HG02981 (cell line): ENCODE measurements at regions not wholly inside any gene's neighbourhood (a gene's known extent, or its start where the extent isn't known, plus 50 kb on each side); places are given as distances from the start of the nearest gene placed in this dataset.

Source experiments
- ATAC-seq: cut with Tn5 transposase; IDR thresholded peaks from one replicate; pipeline ENCODE4 v1.9.1; 2021; ENCODE audit warnings: mild to moderate bottlenecking, moderate library complexity; ENCODE audit not compliant: unreplicated experiment

GRCh38 chr20:7232796-7233195 is 465.3 kb downstream of the BMP2 start:
- ATAC-seq: no peak

GRCh38 chr20:7237251-7237650 is 469.8 kb downstream of the BMP2 start:
- ATAC-seq: no peak

- no peak for ATAC-seq
These were observed 473.0 kb downstream of the BMP2 start for GRCh38 chr20:7240490-7240889.

- ATAC-seq: no peak
These were observed 481.1 kb downstream of the BMP2 start for GRCh38 chr20:7248281-7249201.

- ATAC-seq: no peak
These were observed 482.9 kb downstream of the BMP2 start for GRCh38 chr20:7250337-7250736.

GRCh38 chr20:7257099-7257498 is 489.6 kb downstream of the BMP2 start:
- ATAC-seq: no peak

GRCh38 chr20:7257692-7258466 is 490.4 kb downstream of the BMP2 start:
- ATAC-seq: no peak

- no peak for ATAC-seq
These were observed 495.3 kb downstream of the BMP2 start for GRCh38 chr20:7262803-7263202.

- ATAC-seq: no peak
These were observed 496.7 kb downstream of the BMP2 start for GRCh38 chr20:7264137-7264536.

GRCh38 chr20:7269452-7269851 is 502.0 kb downstream of the BMP2 start:
- no peak for ATAC-seq

- no peak for ATAC-seq
These were observed 505.0 kb downstream of the BMP2 start for GRCh38 chr20:7272512-7272911.

GRCh38 chr20:7274870-7275269 is 507.4 kb downstream of the BMP2 start:
- ATAC-seq: no peak

- no peak for ATAC-seq
These were observed 508.3 kb downstream of the BMP2 start for GRCh38 chr20:7275645-7276237.

GRCh38 chr20:7285918-7286556 is 518.6 kb downstream of the BMP2 start:
- peak; percentile 80 for ATAC-seq

GRCh38 chr20:7291323-7291943 is 523.9 kb downstream of the BMP2 start:
- no peak for ATAC-seq

GRCh38 chr20:7291946-7292345 is 524.5 kb downstream of the BMP2 start:
- ATAC-seq: no peak

GRCh38 chr20:7294816-7295360 is 527.4 kb downstream of the BMP2 start:
- no peak for ATAC-seq

- ATAC-seq: no peak
These were observed 534.3 kb downstream of the BMP2 start for GRCh38 chr20:7301807-7302206.

GRCh38 chr20:7302250-7302649 is 534.8 kb downstream of the BMP2 start:
- no peak for ATAC-seq

GRCh38 chr20:7305976-7306375 is 538.5 kb downstream of the BMP2 start:
- no peak for ATAC-seq
